Neuronal stem cell (in vitro differentiated cells): ENCODE measurements at regions not wholly inside any gene's neighbourhood (a gene's known extent, or its start where the extent isn't known, plus 50 kb on each side); places are given as distances from the start of the nearest gene placed in this dataset.

Experiments used
- DNase-seq: peaks from one replicate; pipeline ENCODE4 v3.0.0-alpha.2; 2013; ENCODE audit warnings: low spot score
- H2AFZ ChIP-seq: one replicate; pipeline ENCODE4 v1.6.1; 2013; ENCODE audit warnings: mild to moderate bottlenecking, low read length, inconsistent platforms
- H2AK5ac ChIP-seq: 2 replicates; pipeline ENCODE4 v1.6.1; 2013; ENCODE audit warnings: low read depth, mild to moderate bottlenecking, inconsistent platforms, low read length, moderate library complexity, mixed read lengths
- H2BK120ac ChIP-seq: 2 replicates; pipeline ENCODE4 v1.6.1; 2013; ENCODE audit warnings: low read depth, mild to moderate bottlenecking, inconsistent platforms, low read length, moderate library complexity, mixed read lengths
- H2BK12ac ChIP-seq: one replicate; pipeline ENCODE4 v1.6.1; 2013; ENCODE audit warnings: low read length, inconsistent platforms
- H2BK15ac ChIP-seq: 2 replicates; pipeline ENCODE4 v1.6.1; 2013; ENCODE audit warnings: mild to moderate bottlenecking, low read length, inconsistent platforms, mixed read lengths
- H2BK5ac ChIP-seq: one replicate; pipeline ENCODE4 v1.6.1; 2013; ENCODE audit warnings: inconsistent platforms, mild to moderate bottlenecking, low read length, moderate library complexity
- H3K14ac ChIP-seq: one replicate; pipeline ENCODE4 v1.6.1; 2013; ENCODE audit warnings: low read length, inconsistent platforms
- H3K18ac ChIP-seq: 2 replicates; pipeline ENCODE4 v1.6.1; 2013; ENCODE audit warnings: low read length, inconsistent platforms
- H3K23ac ChIP-seq: 2 replicates; pipeline ENCODE4 v1.6.1; 2013; ENCODE audit warnings: low read depth, mild to moderate bottlenecking, mixed read lengths, low read length, inconsistent platforms; ENCODE audit not compliant: poor library complexity
- H3K27ac ChIP-seq: replicated peaks from 3 replicates; pipeline ENCODE4 v1.5.1; 2013; ENCODE audit warnings: low read length, inconsistent platforms
- H3K27me3 ChIP-seq, 3 experiments: 2 replicates each; pipeline ENCODE4 v1.6.1; 2013; ENCODE audit warnings: low read length in 3 of 3, mild to moderate bottlenecking in 2 of 3, inconsistent platforms in 1 of 3, low read depth in 1 of 3, mixed read lengths in 1 of 3, moderate library complexity in 1 of 3; ENCODE audit not compliant: control insufficient read depth in 3 of 3, insufficient read depth in 3 of 3
- H3K36me3 ChIP-seq, 2 donors: replicated peaks in 1 of 2; 2 replicates each; pipeline ENCODE4 v1.6.1; 2013; ENCODE audit warnings: low read length in 2 of 2; ENCODE audit not compliant: control insufficient read depth in 2 of 2, insufficient read depth in 2 of 2
- H3K4ac ChIP-seq: 2 replicates; pipeline ENCODE4 v1.6.1; 2013; ENCODE audit warnings: inconsistent platforms, mild to moderate bottlenecking, low read length, moderate library complexity
- H3K4me1 ChIP-seq, 2 donors: 1 replicate in 1 of 2; 2 replicates in 1 of 2; pipeline ENCODE4 v1.6.1; 2013; ENCODE audit warnings: low read length in 2 of 2, low read depth in 1 of 2; ENCODE audit not compliant: control insufficient read depth in 2 of 2, insufficient read depth in 1 of 2
- H3K4me2 ChIP-seq: one replicate; pipeline ENCODE4 v1.6.1; 2013; ENCODE audit warnings: mild to moderate bottlenecking, low read length, inconsistent platforms; ENCODE audit not compliant: insufficient read depth, poor library complexity, severe bottlenecking
- H3K4me3 ChIP-seq, 2 donors: 2 replicates each; pipeline ENCODE4 v1.5.1; 2013; ENCODE audit warnings: low read length in 2 of 2, mild to moderate bottlenecking in 2 of 2, inconsistent platforms in 1 of 2, moderate library complexity in 1 of 2
- H3K79me1 ChIP-seq: one replicate; pipeline ENCODE4 v1.6.1; 2013; ENCODE audit warnings: low read depth, mild to moderate bottlenecking, inconsistent platforms, low read length, moderate library complexity
- H3K9ac ChIP-seq: one replicate; pipeline ENCODE4 v1.6.1; 2013; ENCODE audit warnings: mild to moderate bottlenecking, low read depth, low read length, inconsistent platforms; ENCODE audit not compliant: poor library complexity
- H3K9me3 ChIP-seq, 2 donors: replicated peaks in 1 of 2; 2 replicates each; pipeline versions ENCODE3 to v1.6.1; 2013; ENCODE audit warnings: low read length in 2 of 2, mild to moderate bottlenecking in 2 of 2, inconsistent platforms in 1 of 2, low read depth in 1 of 2, mixed read lengths in 1 of 2, moderate library complexity in 1 of 2; ENCODE audit not compliant: control insufficient read depth in 2 of 2, insufficient read depth in 1 of 2
- H4K8ac ChIP-seq: one replicate; pipeline ENCODE4 v1.6.1; 2013; ENCODE audit warnings: low read depth, mild to moderate bottlenecking, inconsistent platforms, low read length, moderate library complexity
- H4K91ac ChIP-seq: one replicate; pipeline ENCODE4 v1.6.1; 2013; ENCODE audit warnings: low read length, low read depth, mild to moderate bottlenecking, inconsistent platforms; ENCODE audit not compliant: poor library complexity
- WGBS, 2 donors: extraction: QIAGEN DNeasy Blood & Tissue Kit; methylation state at CpG; one replicate each; pipeline ENCODE4 v1.1.7; 2013; ENCODE audit warnings: missing lambda C conversion rate in 2 of 2, mixed read lengths in 1 of 2; ENCODE audit not compliant: insufficient read length in 2 of 2, insufficient replicate concordance in 1 of 2; ENCODE audit errors: extremely low coverage in 2 of 2; 5-methylcytosine and 5-hydroxymethylcytosine counted together

- H2AK5ac ChIP-seq, result no peak overlapping the region
- H3K4me1 ChIP-seq, result peaks cover 1 to 9% of the 10 kb centered on the region in 2 donors
- no peak overlapping the region for H2AFZ ChIP-seq
- no peak overlapping the region for H3K23ac ChIP-seq
- H3K27ac ChIP-seq, result no peak overlapping the region
- H3K4me2 ChIP-seq, result no peak overlapping the region
- H3K27me3 ChIP-seq, result peaks cover 0 to 37% (median 0%) of the 10 kb centered on the region in 3 experiments
- no peak overlapping the region for H3K18ac ChIP-seq
- no peak overlapping the region for H3K14ac ChIP-seq
- no peak overlapping the region for H2BK5ac ChIP-seq
- no peaks in the 10 kb centered on the region for H3K9me3 ChIP-seq
- no peak for DNase-seq
- H2BK120ac ChIP-seq, result no peak overlapping the region
- H2BK12ac ChIP-seq, result no peak overlapping the region
- no peak overlapping the region for H3K9ac ChIP-seq
- WGBS, 2 donors, result no CpG with 5 or more reads among the region's 4 CpGs
- no peaks in the 10 kb centered on the region for H3K36me3 ChIP-seq
- no peaks in the 10 kb centered on the region for H3K79me1 ChIP-seq
- no peak overlapping the region for H4K91ac ChIP-seq
- H3K4ac ChIP-seq, result no peak overlapping the region
- H3K4me3 ChIP-seq, result no peak overlapping the region
- no peak overlapping the region for H2BK15ac ChIP-seq
- H4K8ac ChIP-seq, result no peak overlapping the region
Observed at GRCh38 chr2:221883976-221884375, 311.9 kb upstream of the EPHA4 start.

GRCh38 chr2:221876016-221876415, 303.9 kb upstream of the EPHA4 start:
- Histone ChIP-seq H3K9ac (no peak overlapping the region), H2BK120ac (no peak overlapping the region)

GRCh38 chr2:221874444-221874843, 302.3 kb upstream of the EPHA4 start:
- Histone ChIP-seq H3K14ac (no peak overlapping the region), H2AFZ (no peak overlapping the region), H4K8ac (no peak overlapping the region), H3K4me1 (no peaks in the 10 kb centered on the region), H2AK5ac (no peak overlapping the region), H3K4ac (no peak overlapping the region), H3K36me3 (no peaks in the 10 kb centered on the region), H4K91ac (no peak overlapping the region), H2BK12ac (no peak overlapping the region), H3K79me1 (no peaks in the 10 kb centered on the region), H3K23ac (no peak overlapping the region), H3K18ac (no peak overlapping the region), H2BK15ac (no peak overlapping the region), H3K9ac (no peak overlapping the region), H2BK5ac (no peak overlapping the region), H3K27me3 (no peaks in the 10 kb centered on the region), H3K9me3 (no peaks in the 10 kb centered on the region), H2BK120ac (no peak overlapping the region), H3K4me3 (no peak overlapping the region), H3K4me2 (no peak overlapping the region), H3K27ac (no peak overlapping the region)
- DNase-seq, result no peak
- no CpG with 5 or more reads among the region's 2 CpGs for WGBS, 2 donors

More at GRCh38 chr2:221876016-221876415, 303.9 kb upstream of the EPHA4 start:
- DNase-seq, result no peak
- Histone ChIP-seq H2BK5ac (no peak overlapping the region), H3K4ac (no peak overlapping the region), H2AFZ (no peak overlapping the region), H3K79me1 (no peaks in the 10 kb centered on the region), H3K23ac (no peak overlapping the region), H3K27me3 (peaks cover 0 to 5% (median 0%) of the 10 kb centered on the region in 3 experiments), H4K8ac (no peak overlapping the region), H3K4me1 (no peaks in the 10 kb centered on the region), H4K91ac (no peak overlapping the region), H2AK5ac (no peak overlapping the region), H2BK12ac (no peak overlapping the region), H3K14ac (no peak overlapping the region), H3K4me2 (no peak overlapping the region), H2BK15ac (no peak overlapping the region), H3K18ac (no peak overlapping the region), H3K27ac (no peak overlapping the region), H3K9me3 (no peaks in the 10 kb centered on the region), H3K36me3 (no peaks in the 10 kb centered on the region), H3K4me3 (no peak overlapping the region)

- no peak for DNase-seq
- no peak overlapping the region for H2AK5ac ChIP-seq
- H2BK15ac ChIP-seq, result no peak overlapping the region
- no peak overlapping the region for H3K27ac ChIP-seq
- H3K4me1 ChIP-seq, result no peaks in the 10 kb centered on the region
- H2AFZ ChIP-seq, result no peak overlapping the region
- WGBS, 2 donors, result no CpG with 5 or more reads among the region's 2 CpGs
- no peak overlapping the region for H3K14ac ChIP-seq
- no peak overlapping the region for H3K9ac ChIP-seq
- H3K4me3 ChIP-seq, result no peak overlapping the region
- H2BK12ac ChIP-seq, result no peak overlapping the region
- H3K4ac ChIP-seq, result no peak overlapping the region
- H3K79me1 ChIP-seq, result no peaks in the 10 kb centered on the region
- no peak overlapping the region for H4K8ac ChIP-seq
- no peaks in the 10 kb centered on the region for H3K36me3 ChIP-seq
- H3K27me3 ChIP-seq, result no peaks in the 10 kb centered on the region
- no peak overlapping the region for H4K91ac ChIP-seq
- H2BK120ac ChIP-seq, result no peak overlapping the region
- H3K4me2 ChIP-seq, result no peak overlapping the region
- H3K18ac ChIP-seq, result no peak overlapping the region
- no peak overlapping the region for H2BK5ac ChIP-seq
- no peaks in the 10 kb centered on the region for H3K9me3 ChIP-seq
- H3K23ac ChIP-seq, result no peak overlapping the region
Observed at GRCh38 chr2:221857719-221858118, 285.6 kb upstream of the EPHA4 start.
